ENCODE measurements at regions not wholly inside any gene's neighbourhood (a gene's known extent, or its start where the extent isn't known, plus 50 kb on each side); places are given as distances from the start of the nearest gene placed in this dataset.

DNA sequence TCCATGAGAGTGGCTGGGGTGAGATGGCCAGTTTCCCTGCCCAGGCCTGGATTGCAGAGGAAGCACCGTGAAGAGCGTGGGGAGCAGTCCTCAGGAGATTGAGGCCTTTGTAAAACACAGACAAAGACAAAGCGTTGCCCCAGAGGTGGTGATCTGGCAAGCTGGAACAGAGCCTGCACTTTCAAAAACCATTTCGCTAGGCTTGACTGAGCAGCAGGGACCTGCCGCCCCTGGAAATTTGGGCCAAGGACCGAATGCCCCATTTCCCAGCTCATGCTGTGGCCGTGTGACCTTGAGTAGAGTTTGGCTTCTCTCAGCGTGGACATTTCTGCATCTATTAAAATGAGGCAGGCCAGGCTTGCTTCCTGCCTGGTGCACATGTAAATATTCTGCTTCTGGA is 381.4 kb downstream of the BCOR start:
- TF ChIP-seq EP300 (IDR thresholded peaks at IDR 0.05) = no peak
- TF ChIP-seq, protein P1, sequence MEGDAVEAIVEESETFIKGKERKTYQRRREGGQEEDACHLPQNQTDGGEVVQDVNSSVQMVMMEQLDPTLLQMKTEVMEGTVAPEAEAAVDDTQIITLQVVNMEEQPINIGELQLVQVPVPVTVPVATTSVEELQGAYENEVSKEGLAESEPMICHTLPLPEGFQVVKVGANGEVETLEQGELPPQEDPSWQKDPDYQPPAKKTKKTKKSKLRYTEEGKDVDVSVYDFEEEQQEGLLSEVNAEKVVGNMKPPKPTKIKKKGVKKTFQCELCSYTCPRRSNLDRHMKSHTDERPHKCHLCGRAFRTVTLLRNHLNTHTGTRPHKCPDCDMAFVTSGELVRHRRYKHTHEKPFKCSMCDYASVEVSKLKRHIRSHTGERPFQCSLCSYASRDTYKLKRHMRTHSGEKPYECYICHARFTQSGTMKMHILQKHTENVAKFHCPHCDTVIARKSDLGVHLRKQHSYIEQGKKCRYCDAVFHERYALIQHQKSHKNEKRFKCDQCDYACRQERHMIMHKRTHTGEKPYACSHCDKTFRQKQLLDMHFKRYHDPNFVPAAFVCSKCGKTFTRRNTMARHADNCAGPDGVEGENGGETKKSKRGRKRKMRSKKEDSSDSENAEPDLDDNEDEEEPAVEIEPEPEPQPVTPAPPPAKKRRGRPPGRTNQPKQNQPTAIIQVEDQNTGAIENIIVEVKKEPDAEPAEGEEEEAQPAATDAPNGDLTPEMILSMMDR (IDR thresholded peaks at IDR 0.05) = no peak
- TF ChIP-seq POLR2A (IDR thresholded peaks at IDR 0.05) = no peak
